ENCODE measurements at regions not wholly inside any gene's neighbourhood (a gene's known extent, or its start where the extent isn't known, plus 50 kb on each side); places are given as distances from the start of the nearest gene placed in this dataset.
A peak's percentile ranks its signal among the peaks of the same experiment; 100 is the strongest.

- ATAC-seq, result no peak
- H3K27ac Mint-ChIP-seq, result peak overlapping the region; percentile 0
- H3K36me3 Mint-ChIP-seq (ENCODE audit: low read depth), result peaks cover 5% of the 10 kb centered on the region
These were observed 65.7 kb upstream of the SDK1 start for GRCh38 chr7:3235322-3235721.

GRCh38 chr7:3236268-3236667 is 64.8 kb upstream of the SDK1 start:
- DNase-seq (no peak), ATAC-seq (no peak)
- Mint-ChIP-seq H3K36me3 (ENCODE audit: low read depth) (peaks cover 5% of the 10 kb centered on the region), H3K27ac (no peak overlapping the region), H3K27me3 (peaks cover 4% of the 10 kb centered on the region), H3K4me1 (peaks cover 2% of the 10 kb centered on the region), H3K9me3 (peaks cover 28% of the 10 kb centered on the region), H3K4me3 (no peak overlapping the region)

More at GRCh38 chr7:3235322-3235721, 65.7 kb upstream of the SDK1 start:
- H3K27me3 Mint-ChIP-seq, result peaks cover 4% of the 10 kb centered on the region
- H3K4me1 Mint-ChIP-seq, result peaks cover 2% of the 10 kb centered on the region
- H3K4me3 Mint-ChIP-seq, result no peak overlapping the region
- peaks cover 28% of the 10 kb centered on the region for H3K9me3 Mint-ChIP-seq
- DNase-seq, result no peak

GRCh38 chr7:3238525-3239210 is 62.4 kb upstream of the SDK1 start:
- H3K4me3 Mint-ChIP-seq, result no peak overlapping the region
- no peak for ATAC-seq
- H3K4me1 Mint-ChIP-seq, result peaks cover 2% of the 10 kb centered on the region
- no peak overlapping the region for H3K27ac Mint-ChIP-seq
- peaks cover 28% of the 10 kb centered on the region for H3K9me3 Mint-ChIP-seq
- peaks cover 5% of the 10 kb centered on the region for H3K36me3 Mint-ChIP-seq (ENCODE audit: low read depth)
- H3K27me3 Mint-ChIP-seq, result peaks cover 4% of the 10 kb centered on the region
- DNase-seq, result no peak

GRCh38 chr7:3239291-3239691 is 61.8 kb upstream of the SDK1 start:
- no peak for ATAC-seq

GRCh38 chr7:3240826-3241430 is 60.1 kb upstream of the SDK1 start:
- DNase-seq, result no peak
- no peaks in the 10 kb centered on the region for H3K36me3 Mint-ChIP-seq (ENCODE audit: low read depth)
- no peaks in the 10 kb centered on the region for H3K27me3 Mint-ChIP-seq
- peaks cover 17% of the 10 kb centered on the region for H3K9me3 Mint-ChIP-seq
- no peak for ATAC-seq
- H3K27ac Mint-ChIP-seq, result no peak overlapping the region
- no peak overlapping the region for H3K4me3 Mint-ChIP-seq
- H3K4me1 Mint-ChIP-seq, result peaks cover 2% of the 10 kb centered on the region

More at GRCh38 chr7:3239291-3239691, 61.8 kb upstream of the SDK1 start:
- Mint-ChIP-seq H3K27me3 (peaks cover 4% of the 10 kb centered on the region), H3K27ac (no peak overlapping the region), H3K4me3 (no peak overlapping the region), H3K4me1 (peaks cover 2% of the 10 kb centered on the region), H3K9me3 (peaks cover 28% of the 10 kb centered on the region), H3K36me3 (ENCODE audit: low read depth) (peaks cover 5% of the 10 kb centered on the region)
- DNase-seq, result no peak

- Mint-ChIP-seq H3K36me3 (ENCODE audit: low read depth) (no peaks in the 10 kb centered on the region), H3K27ac (no peak overlapping the region), H3K27me3 (no peaks in the 10 kb centered on the region), H3K4me3 (no peak overlapping the region), H3K9me3 (peaks cover 8% of the 10 kb centered on the region), H3K4me1 (peaks cover 2% of the 10 kb centered on the region)
- ATAC-seq (no peak), DNase-seq (no peak)
These were observed 59.3 kb upstream of the SDK1 start for GRCh38 chr7:3241686-3242258.

- H3K27me3 Mint-ChIP-seq, result no peaks in the 10 kb centered on the region
- no peak overlapping the region for H3K4me3 Mint-ChIP-seq
- H3K27ac Mint-ChIP-seq, result no peak overlapping the region
- H3K36me3 Mint-ChIP-seq (ENCODE audit: low read depth), result no peaks in the 10 kb centered on the region
- DNase-seq (no peak), ATAC-seq (no peak)
- peaks cover 4% of the 10 kb centered on the region for H3K9me3 Mint-ChIP-seq
- H3K4me1 Mint-ChIP-seq, result peaks cover 2% of the 10 kb centered on the region
These were observed 58.6 kb upstream of the SDK1 start for GRCh38 chr7:3242398-3242972.

GRCh38 chr7:3243256-3243655 is 57.8 kb upstream of the SDK1 start:
- DNase-seq (no peak), ATAC-seq (no peak)
- Mint-ChIP-seq H3K27ac (no peak overlapping the region), H3K36me3 (ENCODE audit: low read depth) (no peaks in the 10 kb centered on the region), H3K4me3 (no peak overlapping the region), H3K27me3 (no peaks in the 10 kb centered on the region), H3K9me3 (no peaks in the 10 kb centered on the region), H3K4me1 (no peaks in the 10 kb centered on the region)

GRCh38 chr7:3243680-3244079 is 57.4 kb upstream of the SDK1 start:
- ATAC-seq (no peak), DNase-seq (no peak)
- Mint-ChIP-seq H3K9me3 (no peaks in the 10 kb centered on the region), H3K27ac (no peak overlapping the region), H3K27me3 (no peaks in the 10 kb centered on the region), H3K4me1 (no peaks in the 10 kb centered on the region), H3K4me3 (no peak overlapping the region), H3K36me3 (ENCODE audit: low read depth) (no peaks in the 10 kb centered on the region)

- no peak for DNase-seq
- no peaks in the 10 kb centered on the region for H3K36me3 Mint-ChIP-seq (ENCODE audit: low read depth)
- no peaks in the 10 kb centered on the region for H3K27me3 Mint-ChIP-seq
These were observed 56.7 kb upstream of the SDK1 start for GRCh38 chr7:3244241-3244814.

GRCh38 chr7:3245077-3245476 is 56.0 kb upstream of the SDK1 start:
- H3K4me3 Mint-ChIP-seq, result no peak overlapping the region
- ATAC-seq, result no peak
- no peaks in the 10 kb centered on the region for H3K9me3 Mint-ChIP-seq
- H3K27ac Mint-ChIP-seq, result no peak overlapping the region
- H3K36me3 Mint-ChIP-seq (ENCODE audit: low read depth), result no peaks in the 10 kb centered on the region
- no peaks in the 10 kb centered on the region for H3K4me1 Mint-ChIP-seq
- no peak for DNase-seq
- H3K27me3 Mint-ChIP-seq, result no peaks in the 10 kb centered on the region

More at GRCh38 chr7:3244241-3244814, 56.7 kb upstream of the SDK1 start:
- Mint-ChIP-seq H3K4me3 (no peak overlapping the region), H3K4me1 (no peaks in the 10 kb centered on the region), H3K9me3 (no peaks in the 10 kb centered on the region), H3K27ac (no peak overlapping the region)
- ATAC-seq, result no peak

GRCh38 chr7:3245721-3246120 is 55.3 kb upstream of the SDK1 start:
- no peak overlapping the region for H3K4me3 Mint-ChIP-seq
- no peaks in the 10 kb centered on the region for H3K4me1 Mint-ChIP-seq
- H3K27me3 Mint-ChIP-seq, result no peaks in the 10 kb centered on the region
- ATAC-seq (no peak), DNase-seq (no peak)
- no peak overlapping the region for H3K27ac Mint-ChIP-seq
- no peaks in the 10 kb centered on the region for H3K9me3 Mint-ChIP-seq
- no peaks in the 10 kb centered on the region for H3K36me3 Mint-ChIP-seq (ENCODE audit: low read depth)

GRCh38 chr7:3246127-3246526 is 54.9 kb upstream of the SDK1 start:
- no peak overlapping the region for H3K27ac Mint-ChIP-seq
- DNase-seq (no peak), ATAC-seq (no peak)
- H3K9me3 Mint-ChIP-seq, result no peaks in the 10 kb centered on the region
- no peaks in the 10 kb centered on the region for H3K4me1 Mint-ChIP-seq
- no peaks in the 10 kb centered on the region for H3K36me3 Mint-ChIP-seq (ENCODE audit: low read depth)
- H3K27me3 Mint-ChIP-seq, result no peaks in the 10 kb centered on the region
- H3K4me3 Mint-ChIP-seq, result no peak overlapping the region

- H3K36me3 Mint-ChIP-seq (ENCODE audit: low read depth), result no peaks in the 10 kb centered on the region
- ATAC-seq, result no peak
- no peaks in the 10 kb centered on the region for H3K27me3 Mint-ChIP-seq
- no peaks in the 10 kb centered on the region for H3K9me3 Mint-ChIP-seq
- H3K4me3 Mint-ChIP-seq, result no peak overlapping the region
- no peak for DNase-seq
- no peaks in the 10 kb centered on the region for H3K4me1 Mint-ChIP-seq
- H3K27ac Mint-ChIP-seq, result no peak overlapping the region
These were observed 54.4 kb upstream of the SDK1 start for GRCh38 chr7:3246651-3247050.

GRCh38 chr7:3250725-3251124 is 50.3 kb upstream of the SDK1 start:
- Mint-ChIP-seq H3K9me3 (no peaks in the 10 kb centered on the region), H3K4me3 (no peak overlapping the region), H3K27ac (no peak overlapping the region), H3K27me3 (peaks cover 4% of the 10 kb centered on the region), H3K4me1 (no peaks in the 10 kb centered on the region), H3K36me3 (ENCODE audit: low read depth) (no peaks in the 10 kb centered on the region)
- DNase-seq, result no peak
- ATAC-seq, result no peak
